ENCODE measurements at regions not wholly inside any gene's neighbourhood (a gene's known extent, or its start where the extent isn't known, plus 50 kb on each side); places are given as distances from the start of the nearest gene placed in this dataset.
"Not testable (repeated sequence)": the region's sequence is repeated elsewhere in the genome, so short reads cannot be mapped to it uniquely, and the experiment has no call there.

GRCh38 chr11:90698238-90698637 lies 475.4 kb upstream of the CHORDC1 start:
- intact Hi-C loops (cut with micrococcal nuclease; ENCODE audit: unreplicated experiment) = no loop called here
- no peaks in the 10 kb centered on the region for H3K27me3 ChIP-seq (replicated peaks; ENCODE audit: control insufficient read depth, insufficient read depth, low read length)
- no peaks in the 10 kb centered on the region for H3K36me3 ChIP-seq (ENCODE audit: control insufficient read depth, insufficient read depth, low read length)
- H3K4me1 Mint-ChIP-seq (ENCODE audit: low read depth, unreplicated experiment) = no peaks in the 10 kb centered on the region
- TF ChIP-seq CTCF (IDR thresholded peaks at IDR 0.05; ENCODE audit: insufficient read depth in 1 of 2, low read depth in 1 of 2, low read length in 1 of 2, severe bottlenecking in 1 of 2, unreplicated experiment in 1 of 2) = no peak
- H3K9me3 ChIP-seq = no peaks in the 10 kb centered on the region
- no peaks in the 10 kb centered on the region for H3K4me1 ChIP-seq
- no peak overlapping the region for H3K27ac Mint-ChIP-seq (ENCODE audit: unreplicated experiment)
- no peaks in the 10 kb centered on the region for H3K9me3 Mint-ChIP-seq (ENCODE audit: unreplicated experiment)
- CTCF ChIA-PET = no interaction called here
- peaks cover 4% of the 10 kb centered on the region for H3K27me3 Mint-ChIP-seq (ENCODE audit: insufficient read depth, unreplicated experiment)
- no TSS peak for BruUV-seq (replicated peaks)
- no peak overlapping the region for H3K4me3 Mint-ChIP-seq (ENCODE audit: unreplicated experiment)
- POLR2A ChIA-PET = no interaction called here
- H3K36me3 Mint-ChIP-seq (ENCODE audit: insufficient read depth, unreplicated experiment) = no peaks in the 10 kb centered on the region
- H3K4me3 ChIP-seq (ENCODE audit: low read depth, low read length) = no peak overlapping the region
- DNase-seq = no peak

GRCh38 chr11:90675496-90675895 lies 452.6 kb upstream of the CHORDC1 start:
- H3K27me3 Mint-ChIP-seq (ENCODE audit: insufficient read depth, unreplicated experiment) = not testable (repeated sequence)

GRCh38 chr11:90669094-90669493 lies 446.2 kb upstream of the CHORDC1 start:
- no peaks in the 10 kb centered on the region for H3K27me3 ChIP-seq (replicated peaks; ENCODE audit: control insufficient read depth, insufficient read depth, low read length)
- intact Hi-C loops (cut with micrococcal nuclease; ENCODE audit: unreplicated experiment) = no loop called here
- H3K36me3 Mint-ChIP-seq (ENCODE audit: insufficient read depth, unreplicated experiment) = no peaks in the 10 kb centered on the region
- H3K4me3 Mint-ChIP-seq (ENCODE audit: unreplicated experiment) = no peak overlapping the region
- H3K4me1 Mint-ChIP-seq (ENCODE audit: low read depth, unreplicated experiment) = no peaks in the 10 kb centered on the region
- no peaks in the 10 kb centered on the region for H3K9me3 Mint-ChIP-seq (ENCODE audit: unreplicated experiment)
- no TSS peak for BruUV-seq (replicated peaks)
- H3K27me3 Mint-ChIP-seq (ENCODE audit: insufficient read depth, unreplicated experiment) = no peaks in the 10 kb centered on the region
- no peaks in the 10 kb centered on the region for H3K36me3 ChIP-seq (ENCODE audit: control insufficient read depth, insufficient read depth, low read length)
- no peaks in the 10 kb centered on the region for H3K4me1 ChIP-seq
- DNase-seq = no peak
- TF ChIP-seq CTCF (IDR thresholded peaks at IDR 0.05; ENCODE audit: insufficient read depth in 1 of 2, low read depth in 1 of 2, low read length in 1 of 2, severe bottlenecking in 1 of 2, unreplicated experiment in 1 of 2) = no peak
- H3K27ac Mint-ChIP-seq (ENCODE audit: unreplicated experiment) = no peak overlapping the region
- POLR2A ChIA-PET = no interaction called here
- CTCF ChIA-PET = no interaction called here
- no peak overlapping the region for H3K4me3 ChIP-seq (ENCODE audit: low read depth, low read length)
- no peaks in the 10 kb centered on the region for H3K9me3 ChIP-seq

More at GRCh38 chr11:90675496-90675895, 452.6 kb upstream of the CHORDC1 start:
- H3K9me3 Mint-ChIP-seq (ENCODE audit: unreplicated experiment); BruUV-seq (replicated peaks); intact Hi-C loops (cut with micrococcal nuclease; ENCODE audit: unreplicated experiment); H3K27ac Mint-ChIP-seq (ENCODE audit: unreplicated experiment); H3K9me3 ChIP-seq; H3K4me1 Mint-ChIP-seq (ENCODE audit: low read depth, unreplicated experiment); CTCF ChIA-PET; DNase-seq; H3K36me3 ChIP-seq (ENCODE audit: control insufficient read depth, insufficient read depth, low read length); H3K27me3 ChIP-seq (replicated peaks; ENCODE audit: control insufficient read depth, insufficient read depth, low read length); H3K4me1 ChIP-seq; H3K36me3 Mint-ChIP-seq (ENCODE audit: insufficient read depth, unreplicated experiment); H3K4me3 ChIP-seq (ENCODE audit: low read depth, low read length); POLR2A ChIA-PET; H3K4me3 Mint-ChIP-seq (ENCODE audit: unreplicated experiment): not testable (repeated sequence)

- no peak overlapping the region for H3K4me3 Mint-ChIP-seq (ENCODE audit: unreplicated experiment)
- H3K9me3 Mint-ChIP-seq (ENCODE audit: unreplicated experiment) = no peaks in the 10 kb centered on the region
- intact Hi-C loops (cut with micrococcal nuclease; ENCODE audit: unreplicated experiment) = no loop called here
- DNase-seq = no peak
- no peak for TF ChIP-seq CTCF (IDR thresholded peaks at IDR 0.05; ENCODE audit: insufficient read depth in 1 of 2, low read depth in 1 of 2, low read length in 1 of 2, severe bottlenecking in 1 of 2, unreplicated experiment in 1 of 2)
- H3K27ac Mint-ChIP-seq (ENCODE audit: unreplicated experiment) = no peak overlapping the region
- H3K4me1 Mint-ChIP-seq (ENCODE audit: low read depth, unreplicated experiment) = no peaks in the 10 kb centered on the region
- no peaks in the 10 kb centered on the region for H3K4me1 ChIP-seq
- POLR2A ChIA-PET = no interaction called here
- no peaks in the 10 kb centered on the region for H3K36me3 ChIP-seq (ENCODE audit: control insufficient read depth, insufficient read depth, low read length)
- H3K27me3 ChIP-seq (replicated peaks; ENCODE audit: control insufficient read depth, insufficient read depth, low read length) = no peaks in the 10 kb centered on the region
- no peak overlapping the region for H3K4me3 ChIP-seq (ENCODE audit: low read depth, low read length)
- H3K36me3 Mint-ChIP-seq (ENCODE audit: insufficient read depth, unreplicated experiment) = no peaks in the 10 kb centered on the region
- BruUV-seq (replicated peaks) = no TSS peak
- no peaks in the 10 kb centered on the region for H3K9me3 ChIP-seq
- CTCF ChIA-PET = no interaction called here
- no peaks in the 10 kb centered on the region for H3K27me3 Mint-ChIP-seq (ENCODE audit: insufficient read depth, unreplicated experiment)
These were observed 445.7 kb upstream of the CHORDC1 start for GRCh38 chr11:90668502-90668901.

Measured in Caco-2 (cell line).